IPS-NIHi7 (cell line): ENCODE measurements at regions not wholly inside any gene's neighbourhood (a gene's known extent, or its start where the extent isn't known, plus 50 kb on each side); places are given as distances from the start of the nearest gene placed in this dataset.
"Not testable (repeated sequence)": the region's sequence is repeated elsewhere in the genome, so short reads cannot be mapped to it uniquely, and the experiment has no call there.

Source experiments
- DNase-seq: peaks from one replicate; pipeline ENCODE4 v3.0.0; 2012; ENCODE audit warnings: mixed read lengths; ENCODE audit errors: extremely low spot score

DNA sequence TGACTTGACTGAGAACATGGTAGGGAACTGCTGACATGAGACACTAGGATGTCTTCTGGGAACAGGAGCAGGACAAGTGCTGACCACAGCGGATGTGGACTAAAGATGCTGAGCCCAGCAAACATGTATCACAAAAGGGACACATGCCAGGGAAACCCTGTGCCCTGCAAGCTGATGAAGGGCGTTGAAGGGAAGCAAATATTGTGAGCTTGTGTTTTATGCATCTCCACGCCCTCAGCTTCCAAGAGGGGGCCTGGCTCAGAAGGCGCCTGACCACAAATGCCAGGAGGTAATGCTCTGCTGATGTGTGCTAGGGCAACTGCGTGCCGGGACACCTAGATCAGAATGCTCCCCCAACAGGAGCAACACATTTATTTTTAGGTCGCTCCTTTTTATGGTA lies 207.3 kb downstream of the CXCL12 start:
- no peak for DNase-seq

DNA sequence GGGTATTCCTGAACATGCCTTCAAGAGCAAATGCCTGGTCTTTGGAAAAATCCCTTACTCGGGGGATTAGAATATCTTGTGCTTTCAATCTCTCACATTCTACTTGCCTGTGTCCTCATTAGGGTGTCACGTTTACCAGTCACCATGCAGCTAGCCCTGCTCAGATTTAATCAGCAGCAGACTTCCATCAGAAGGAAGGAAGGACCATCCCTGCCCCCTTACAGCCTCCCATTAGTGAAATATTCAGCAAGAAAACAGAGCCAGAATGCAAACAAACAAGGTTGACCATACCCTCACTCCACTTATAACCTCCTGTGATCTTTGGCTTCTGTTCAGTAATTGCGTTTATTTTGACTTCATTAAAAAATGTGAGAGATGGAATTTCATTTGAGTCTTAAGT lies 208.6 kb downstream of the CXCL12 start:
- DNase-seq, result no peak

DNA sequence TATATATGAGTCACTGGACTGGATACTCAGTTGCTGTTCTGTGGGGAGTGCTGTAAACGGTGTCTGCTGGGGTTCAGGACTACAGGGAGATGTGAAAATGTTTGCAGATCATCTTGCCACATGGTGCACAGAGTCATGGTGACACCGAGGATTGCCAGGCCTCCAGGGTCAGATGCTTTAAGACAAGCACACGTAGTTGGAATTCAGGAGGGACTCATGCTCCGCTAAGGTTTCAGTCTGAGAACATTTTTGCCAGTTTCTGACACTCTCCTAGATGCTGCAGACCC lies 211.3 kb downstream of the CXCL12 start:
- no peak for DNase-seq

DNA sequence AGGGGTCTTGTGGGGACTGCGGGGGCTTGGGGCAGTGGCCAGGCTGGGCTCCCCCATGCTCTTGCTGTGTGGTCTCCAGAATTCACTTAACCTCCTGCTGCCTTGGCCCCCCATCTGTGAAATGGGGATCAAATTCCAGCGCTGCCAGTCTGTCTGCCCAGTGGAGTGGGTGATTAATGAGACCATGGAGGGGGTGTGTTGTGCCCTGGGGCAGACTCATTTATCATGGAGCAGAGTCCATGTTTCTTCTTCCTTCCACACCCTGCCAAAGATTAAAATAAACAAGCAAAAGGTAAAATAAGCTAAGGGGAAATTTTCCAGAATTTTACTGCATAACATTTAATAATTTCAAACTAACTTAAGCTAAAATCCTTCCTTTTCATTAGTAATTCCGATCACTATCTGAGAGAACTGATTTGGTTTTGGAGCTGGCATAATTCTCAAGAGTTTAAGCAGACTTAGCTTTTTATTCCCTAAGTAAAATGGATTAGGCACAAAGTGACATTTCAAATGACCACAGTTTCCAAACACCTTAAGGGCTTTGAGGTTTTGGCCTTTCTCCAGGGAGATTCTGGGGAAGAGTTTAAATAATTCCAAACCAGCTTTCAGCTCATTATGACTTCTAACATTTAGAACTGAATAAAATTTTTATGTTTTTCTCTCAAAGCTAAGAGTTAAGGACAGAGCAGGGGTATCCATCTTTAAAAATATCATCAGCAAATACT lies 211.9 kb downstream of the CXCL12 start:
- no peak for DNase-seq

DNA sequence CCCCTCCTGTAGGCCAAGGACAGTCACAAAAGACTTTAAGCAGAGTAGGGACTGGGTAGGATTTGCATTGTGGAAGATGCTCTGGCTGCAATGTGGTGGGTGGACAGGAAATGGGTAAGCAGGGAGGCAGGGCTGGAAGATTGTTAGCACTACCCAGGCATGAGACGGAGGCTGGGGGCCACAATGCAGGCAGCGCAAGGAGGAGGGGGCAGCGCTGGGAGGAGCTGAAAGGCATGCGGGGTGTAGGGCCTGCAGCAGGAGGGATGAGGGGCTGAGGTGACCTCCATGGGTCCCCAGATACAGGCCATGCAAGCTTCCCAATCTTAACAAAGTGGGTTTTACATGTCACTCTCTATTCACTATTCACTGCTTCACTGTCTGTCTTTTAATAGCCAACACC lies 213.1 kb downstream of the CXCL12 start:
- no peak for DNase-seq

DNA sequence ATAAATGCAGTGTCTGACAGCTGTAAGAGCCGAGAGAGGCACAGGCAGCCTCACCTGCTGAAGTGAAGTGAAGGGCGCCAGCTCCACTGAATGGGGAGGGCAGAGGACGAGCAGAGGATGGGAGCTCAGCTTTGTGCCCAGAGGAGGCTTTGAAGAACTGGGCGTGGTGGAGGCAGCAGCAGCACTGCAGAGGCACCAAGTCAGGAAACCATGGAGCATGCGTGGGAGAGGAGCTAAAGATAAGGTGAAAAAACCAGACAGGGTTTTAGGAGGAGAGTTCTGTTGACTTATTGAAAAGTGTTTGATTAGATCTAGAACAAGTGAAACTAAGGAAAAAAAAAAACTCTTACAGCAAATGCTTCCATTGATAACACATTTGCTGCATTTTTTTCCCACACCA lies 216.4 kb downstream of the CXCL12 start:
- DNase-seq, result no peak

DNA sequence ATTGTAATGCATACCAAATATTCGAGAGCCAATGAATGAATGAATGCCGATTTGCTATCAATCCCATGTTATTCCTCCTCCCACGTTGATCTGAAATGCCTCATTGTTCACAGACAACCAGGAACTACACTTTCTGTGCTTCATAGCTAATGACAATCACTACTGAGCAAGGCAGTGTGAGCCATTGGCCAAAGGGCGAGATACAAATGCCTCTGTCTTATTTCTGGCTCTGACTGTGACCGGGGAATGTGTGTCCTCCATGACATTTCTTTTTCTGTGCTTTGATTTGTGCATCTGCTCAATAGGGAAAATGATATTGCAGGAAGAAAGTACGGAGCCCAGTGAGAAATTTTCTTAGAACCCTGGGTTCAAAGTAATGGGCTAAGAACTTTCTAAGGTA lies 217.1 kb downstream of the CXCL12 start:
- DNase-seq, result no peak

DNA sequence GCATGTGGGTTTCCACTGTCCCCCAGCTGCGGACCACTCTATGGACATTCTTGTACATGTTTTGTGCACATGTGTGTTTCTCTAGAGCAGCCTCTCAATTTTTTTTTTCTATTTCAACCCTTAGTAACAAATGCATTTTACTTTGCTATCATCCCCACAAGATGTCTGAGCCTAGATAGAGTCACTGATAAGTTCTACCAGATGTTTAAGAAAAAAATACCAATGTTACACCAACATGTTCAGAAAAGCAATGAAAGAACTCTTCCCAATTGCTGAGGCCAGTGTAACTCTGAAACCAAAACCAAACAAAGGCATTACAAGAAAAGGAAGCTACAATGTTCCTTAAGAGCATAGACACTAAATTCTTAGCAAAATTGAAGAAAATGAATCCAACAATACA lies 218.5 kb downstream of the CXCL12 start:
- no peak for DNase-seq

DNA sequence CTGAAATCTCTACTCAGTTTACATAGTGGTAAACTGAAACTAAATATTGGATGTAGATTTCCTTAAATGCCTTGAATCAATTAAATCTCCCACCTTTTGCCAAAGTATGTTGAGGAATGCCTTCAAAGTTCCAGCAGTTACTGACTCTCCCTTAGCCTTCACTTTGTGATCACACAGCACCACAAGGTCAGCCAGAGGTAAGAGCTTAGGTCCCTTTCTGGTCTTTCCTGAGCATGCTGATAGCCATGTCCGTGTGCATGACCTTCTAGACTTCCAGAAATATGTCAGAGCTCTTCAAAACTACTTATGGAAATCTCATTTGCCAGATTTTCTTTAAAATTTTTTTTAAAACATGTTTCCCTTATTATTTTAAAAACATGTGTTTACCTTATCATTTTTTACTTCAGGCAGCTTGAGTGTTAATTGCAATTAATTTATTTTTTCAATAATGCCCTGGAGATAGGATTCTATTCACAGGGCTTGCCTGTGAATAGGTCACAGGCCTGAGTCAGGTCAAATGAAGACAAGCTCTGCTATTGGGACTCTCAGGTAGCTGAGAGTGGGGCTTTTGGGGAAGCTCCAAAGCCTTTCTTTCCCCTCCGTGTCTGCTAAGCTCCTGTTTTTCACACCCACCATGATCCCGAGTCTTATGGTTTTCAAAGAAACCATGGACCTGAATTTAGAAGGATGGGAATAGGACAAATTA lies 220.5 kb downstream of the CXCL12 start:
- DNase-seq, result no peak

DNA sequence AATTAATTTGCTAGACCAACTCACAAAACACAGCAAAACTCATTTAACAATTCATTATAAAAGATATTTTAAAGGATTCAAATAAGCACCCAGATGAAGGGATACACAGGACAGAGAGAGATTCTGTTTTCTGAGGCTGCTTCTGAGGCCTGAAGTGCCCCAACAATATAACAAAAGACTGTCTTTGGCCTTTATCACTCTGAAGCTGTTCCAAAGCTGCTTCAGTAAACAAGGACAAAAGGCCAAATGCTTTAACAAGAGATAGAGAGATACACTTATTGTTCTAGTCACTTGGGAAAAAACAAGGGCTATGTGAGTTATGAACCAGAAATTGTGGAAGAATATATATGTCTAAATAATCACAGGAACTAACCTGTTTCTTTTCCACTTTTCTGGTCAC lies 223.7 kb downstream of the CXCL12 start:
- DNase-seq, result no peak

DNA sequence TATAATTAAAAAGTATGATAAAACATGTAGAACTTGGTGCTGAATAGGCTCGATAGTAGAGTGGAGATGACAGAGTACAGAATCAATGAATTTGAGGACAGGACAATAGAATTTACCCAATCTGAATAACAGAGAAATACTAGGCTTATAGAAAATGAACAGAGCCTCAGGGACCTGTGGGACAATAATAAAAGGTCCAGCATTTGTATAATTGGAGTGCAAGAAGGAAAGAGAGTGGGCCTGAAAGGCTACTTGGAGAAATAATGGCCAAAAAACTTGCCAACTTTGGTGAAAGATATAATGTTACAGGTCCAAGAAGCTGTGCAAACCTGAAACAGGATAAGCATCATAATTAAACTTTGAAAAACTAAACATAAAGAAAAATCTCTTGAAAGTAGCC lies 227.3 kb downstream of the CXCL12 start:
- no peak for DNase-seq

DNA sequence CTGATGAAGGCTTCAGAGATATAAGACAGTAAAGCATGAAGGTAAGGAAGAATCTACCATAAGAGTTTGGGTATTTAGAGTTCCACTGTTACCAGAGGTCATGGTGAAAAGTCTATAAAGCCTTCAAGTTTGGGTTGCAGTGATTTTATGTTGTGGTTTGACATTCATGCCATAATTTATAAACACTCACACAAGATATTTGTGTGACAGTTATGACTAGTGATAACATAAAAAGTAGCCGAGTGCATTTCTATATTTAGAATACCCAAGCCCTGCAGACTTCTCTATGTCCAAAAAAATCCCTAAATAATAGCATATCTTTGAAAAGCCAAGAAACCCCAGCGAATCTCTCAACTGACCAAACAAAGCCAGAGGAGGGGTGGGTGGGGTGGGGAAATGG lies 229.9 kb downstream of the CXCL12 start:
- no peak for DNase-seq

DNA sequence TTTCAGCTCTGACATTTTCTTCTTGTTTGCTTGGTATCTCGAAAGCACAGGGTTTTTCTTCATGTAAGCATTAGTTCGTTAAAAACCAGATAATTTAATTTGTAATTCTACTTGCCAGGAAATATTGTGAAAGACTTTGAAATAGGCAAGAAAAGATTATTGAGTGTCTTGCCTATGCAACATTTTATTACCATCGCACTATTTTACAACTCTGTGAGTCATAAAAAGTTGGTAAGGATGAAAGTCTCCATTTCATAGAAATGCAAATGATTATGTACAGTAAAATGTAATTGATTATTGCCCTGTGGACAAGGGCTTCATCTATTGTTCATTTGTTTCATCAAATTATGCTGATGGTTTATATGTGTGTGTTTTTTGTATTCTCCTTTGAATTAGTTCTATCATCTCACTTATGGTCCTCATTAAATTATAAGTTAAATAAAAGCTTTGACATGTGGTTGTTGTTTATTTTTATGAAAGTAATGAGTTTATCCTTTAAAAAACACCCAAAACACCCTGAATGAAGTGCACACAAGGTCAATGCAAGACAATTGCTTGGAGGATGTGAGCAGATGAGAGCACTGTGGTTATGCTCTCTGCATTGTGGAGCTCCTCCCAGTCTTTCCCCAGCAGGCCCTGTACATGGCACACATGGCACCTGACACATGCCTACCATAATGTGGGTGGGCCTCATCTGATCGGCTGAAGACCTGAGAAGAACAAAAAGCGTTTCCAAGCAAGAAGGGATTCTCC lies 230.8 kb downstream of the CXCL12 start:
- no peak for DNase-seq

DNA sequence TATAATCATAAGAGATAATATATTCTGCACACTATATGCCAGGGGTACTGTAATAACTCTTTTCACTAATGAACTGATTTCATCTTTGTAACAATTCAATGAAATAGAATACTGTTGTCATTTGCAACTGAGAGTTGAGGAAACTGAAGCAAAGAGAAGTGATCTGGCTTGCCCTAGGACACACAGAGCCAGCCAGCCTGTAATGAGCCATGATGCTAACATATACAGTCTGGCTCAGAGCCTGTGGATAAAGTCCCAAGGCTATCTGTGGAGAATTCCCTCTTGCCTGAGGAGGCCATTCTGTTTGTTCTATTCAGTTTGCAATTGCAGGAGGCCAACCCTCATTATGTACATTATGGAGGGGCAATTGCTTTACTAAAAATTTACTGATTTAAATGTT lies 241.3 kb downstream of the CXCL12 start:
- no peak for DNase-seq

DNA sequence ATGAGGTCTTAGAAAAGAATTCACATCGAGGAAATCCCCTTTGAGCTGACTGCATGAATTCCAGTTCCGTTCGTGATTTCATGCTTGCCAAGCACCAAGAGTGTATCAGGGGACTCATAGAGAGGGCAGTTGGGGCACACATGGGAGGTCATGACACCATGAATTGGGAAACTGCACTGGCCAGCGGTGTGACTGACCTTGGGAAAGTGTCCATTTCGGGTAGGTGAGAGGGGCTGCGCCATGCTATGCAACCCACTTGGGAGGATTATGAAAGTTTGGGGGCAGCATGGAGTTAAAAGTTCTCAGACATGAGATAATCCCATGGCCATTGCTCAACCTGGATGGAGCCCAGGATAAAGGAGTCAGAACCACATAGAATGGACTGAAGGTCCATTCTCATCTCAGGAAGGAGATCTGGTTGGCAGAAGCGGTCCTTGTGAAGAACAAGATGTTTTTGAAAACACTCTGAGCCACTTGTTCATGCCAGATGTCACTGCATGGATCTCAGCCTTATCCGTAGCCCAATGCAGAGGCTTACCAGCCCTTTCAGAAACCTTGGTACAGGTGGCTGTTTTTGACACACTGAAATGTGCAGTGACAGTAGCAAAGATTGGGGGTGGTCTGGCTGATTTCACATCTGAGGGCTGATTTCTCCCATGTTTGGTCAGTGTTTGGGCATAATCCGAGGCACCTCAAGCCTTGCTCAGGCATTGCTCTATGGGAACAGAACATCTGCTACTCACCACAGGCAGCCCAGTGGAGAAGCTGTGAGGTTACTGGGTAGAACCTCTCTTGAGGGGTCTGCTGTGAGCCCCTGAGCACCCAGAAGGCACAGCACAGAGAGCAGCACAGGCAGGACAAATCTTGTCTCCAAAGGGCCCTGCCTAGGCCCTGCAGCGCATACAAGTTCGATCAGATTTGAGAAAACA lies 252.3 kb downstream of the CXCL12 start:
- DNase-seq, result no peak

DNA sequence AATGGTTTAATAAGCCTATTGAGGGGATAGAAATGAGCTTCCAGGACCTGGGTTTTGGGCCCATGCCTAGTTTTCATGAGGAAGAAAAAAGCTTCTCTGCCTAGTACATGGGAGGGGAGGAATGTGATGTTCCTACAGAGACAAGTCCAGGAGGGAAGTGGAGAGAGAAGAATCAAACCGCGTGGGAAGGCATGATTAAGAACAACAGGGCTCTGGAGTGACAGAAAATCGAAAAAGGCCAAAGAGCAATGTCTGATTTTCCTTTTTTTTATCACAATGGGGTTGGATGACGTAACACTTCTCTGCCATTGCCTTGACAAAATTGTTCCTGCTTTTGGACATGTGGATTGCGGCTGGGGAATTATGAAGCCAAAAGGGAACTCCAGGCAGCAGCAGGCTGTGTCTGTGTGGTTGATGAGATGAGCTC lies 258.6 kb downstream of the CXCL12 start:
- no peak for DNase-seq

DNA sequence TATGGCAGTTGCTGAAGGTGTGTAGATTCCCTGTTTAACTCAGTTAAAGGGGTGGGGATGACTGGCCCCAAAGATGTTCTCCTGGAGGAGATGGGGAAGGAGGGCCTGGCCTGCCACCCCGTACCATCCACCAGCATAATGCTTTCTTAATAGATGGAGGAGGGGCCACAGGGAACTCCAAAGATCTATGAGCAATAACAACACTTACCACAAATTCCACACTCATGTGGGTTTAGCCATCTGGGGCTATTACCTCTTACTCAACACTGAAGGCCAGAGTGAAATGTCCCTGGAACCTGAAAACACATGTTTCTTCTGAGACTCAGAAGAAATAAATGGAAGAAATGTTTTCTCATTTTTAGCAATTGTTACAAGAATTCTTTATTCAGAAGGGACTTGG lies 259.0 kb downstream of the CXCL12 start:
- no peak for DNase-seq

DNA sequence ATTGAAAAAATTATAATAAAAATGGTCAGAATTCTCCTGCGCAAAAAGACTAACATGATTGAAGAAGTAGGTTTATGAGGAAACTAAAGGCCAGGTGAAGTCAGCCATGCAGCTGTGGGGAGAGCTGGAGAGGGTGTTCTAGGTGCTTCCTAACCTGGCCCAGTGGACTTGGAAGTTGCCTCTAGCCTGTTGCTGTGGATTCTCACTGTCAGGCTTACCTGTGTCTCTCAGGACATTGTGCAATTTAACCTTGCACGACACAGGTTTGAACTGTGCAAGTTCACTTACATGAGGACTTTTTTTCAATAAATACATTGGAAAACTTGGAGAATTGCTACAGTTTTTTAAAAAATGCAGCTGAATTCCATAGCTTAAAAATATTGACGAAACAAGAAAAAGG lies 266.4 kb downstream of the CXCL12 start:
- DNase-seq, result no peak

DNA sequence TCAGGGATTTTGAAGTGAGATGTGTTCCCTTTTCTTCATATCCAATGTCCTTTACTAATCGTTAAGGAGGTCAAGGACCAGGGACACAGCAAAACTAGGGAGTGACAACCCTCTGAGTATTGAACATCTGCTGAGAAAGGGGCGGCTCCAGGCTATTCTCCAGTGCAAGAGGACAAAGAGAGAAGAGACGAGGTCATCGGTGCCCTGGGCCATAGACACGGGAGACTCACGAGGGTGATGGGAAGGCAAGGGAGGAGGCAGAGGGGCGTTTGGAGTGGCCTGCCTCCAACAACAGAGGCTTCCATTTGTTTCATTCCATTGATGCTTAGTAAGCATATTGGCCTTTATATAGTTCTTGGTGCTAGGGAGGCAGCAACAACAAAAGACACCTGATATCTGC lies 268.4 kb downstream of the CXCL12 start:
- DNase-seq, result no peak

DNA sequence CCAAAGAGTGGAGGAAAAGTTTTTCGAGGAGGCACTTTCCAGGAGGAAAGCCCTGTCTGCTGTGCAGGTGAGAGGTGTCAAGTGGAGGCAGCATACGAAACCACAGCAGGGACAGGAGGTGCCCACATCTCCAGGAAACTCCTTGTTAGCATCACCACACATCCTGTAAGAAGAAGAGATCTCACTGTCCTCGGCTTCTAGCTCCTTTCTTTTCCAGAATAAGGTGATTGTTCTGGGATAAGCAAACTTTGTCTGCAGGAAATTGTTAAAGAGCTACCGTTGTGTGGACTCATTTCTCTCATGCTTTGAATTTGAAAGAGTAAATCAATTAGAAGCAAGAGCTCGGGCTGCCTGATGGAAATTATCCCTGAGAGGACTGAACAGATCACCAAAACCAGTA lies 269.4 kb downstream of the CXCL12 start:
- DNase-seq, result no peak

DNA sequence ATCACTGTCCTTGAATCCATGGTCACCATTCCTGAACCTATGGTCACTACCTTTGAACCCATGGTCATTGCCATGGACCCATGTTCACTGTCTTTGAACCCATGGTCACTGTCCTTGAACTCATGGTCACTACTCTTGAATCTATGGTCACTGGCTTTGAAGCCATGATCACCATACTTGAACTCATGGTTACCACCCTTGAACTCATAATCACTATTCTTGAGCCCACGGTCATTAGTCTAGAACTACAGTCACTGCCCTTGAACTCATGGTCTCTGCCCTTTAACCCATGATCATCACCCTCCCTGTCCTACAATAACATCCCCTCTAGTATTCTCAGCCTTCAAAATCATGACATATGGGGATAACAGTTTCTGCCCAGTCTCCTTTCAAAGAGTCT lies 270.5 kb downstream of the CXCL12 start:
- DNase-seq, result no peak

DNA sequence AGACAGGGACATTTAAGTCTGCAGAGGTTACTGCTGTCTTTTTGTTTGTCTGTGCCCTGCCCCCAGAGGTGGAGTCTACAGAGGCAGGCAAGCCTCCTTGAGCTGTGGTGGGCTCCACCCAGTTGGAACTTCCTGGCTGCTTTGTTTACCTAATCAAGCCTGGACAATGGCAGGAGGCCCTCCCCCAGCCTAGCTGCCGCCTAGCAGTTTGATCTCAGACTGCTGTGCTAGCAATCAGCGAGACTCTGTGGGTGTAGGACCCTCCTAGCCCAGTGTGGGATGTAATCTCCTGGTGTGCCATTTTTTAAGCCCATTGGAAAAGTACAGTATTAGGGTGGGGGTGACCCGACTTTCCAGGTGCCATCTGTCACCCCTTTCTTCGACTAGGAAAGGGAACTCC lies 272.6 kb downstream of the CXCL12 start:
- not testable (repeated sequence) for DNase-seq
